ENCODE measurements at regions not wholly inside any gene's neighbourhood (a gene's known extent, or its start where the extent isn't known, plus 50 kb on each side); places are given as distances from the start of the nearest gene placed in this dataset.
"Not testable (repeated sequence)": the region's sequence is repeated elsewhere in the genome, so short reads cannot be mapped to it uniquely, and the experiment has no call there.

GRCh38 chr14:28949503-28949902, 182.9 kb downstream of the FOXG1 start:
- DNase-seq = no peak

- no peak for DNase-seq
These were observed 185.6 kb downstream of the FOXG1 start for GRCh38 chr14:28952161-28952560.

- DNase-seq = no peak
These were observed 186.1 kb downstream of the FOXG1 start for GRCh38 chr14:28952666-28953065.

GRCh38 chr14:28953973-28954372, 187.4 kb downstream of the FOXG1 start:
- no peak for DNase-seq

GRCh38 chr14:28966416-28967233, 200.0 kb downstream of the FOXG1 start:
- DNase-seq = no peak

GRCh38 chr14:28975084-28975483, 208.5 kb downstream of the FOXG1 start:
- no peak for DNase-seq

- DNase-seq = no peak
These were observed 215.6 kb downstream of the FOXG1 start for GRCh38 chr14:28982228-28982627.

- DNase-seq = no peak
These were observed 216.7 kb downstream of the FOXG1 start for GRCh38 chr14:28983279-28983678.

GRCh38 chr14:28987516-28987915, 220.9 kb downstream of the FOXG1 start:
- no peak for DNase-seq

- not testable (repeated sequence) for DNase-seq
These were observed 230.6 kb downstream of the FOXG1 start for GRCh38 chr14:28997196-28997595.

- DNase-seq = no peak
These were observed 233.1 kb downstream of the FOXG1 start for GRCh38 chr14:28999656-29000055.

GRCh38 chr14:29005647-29006046, 239.1 kb downstream of the FOXG1 start:
- DNase-seq = no peak

- DNase-seq = no peak
These were observed 241.4 kb downstream of the FOXG1 start for GRCh38 chr14:29007990-29008389.

GRCh38 chr14:29016050-29016900, 249.7 kb downstream of the FOXG1 start:
- peak; percentile 7 for DNase-seq

GRCh38 chr14:29023505-29023904, 256.9 kb downstream of the FOXG1 start:
- DNase-seq = not testable (repeated sequence)

GRCh38 chr14:29027441-29027840, 260.9 kb downstream of the FOXG1 start:
- not testable (repeated sequence) for DNase-seq

- not testable (repeated sequence) for DNase-seq
These were observed 261.5 kb downstream of the FOXG1 start for GRCh38 chr14:29027941-29028705.

GRCh38 chr14:29028973-29029582, 262.5 kb downstream of the FOXG1 start:
- no peak for DNase-seq

- no peak for DNase-seq
These were observed 263.5 kb downstream of the FOXG1 start for GRCh38 chr14:29030121-29030520.

GRCh38 chr14:29030970-29031369, 264.4 kb downstream of the FOXG1 start:
- no peak for DNase-seq

- DNase-seq = no peak
These were observed 268.5 kb downstream of the FOXG1 start for GRCh38 chr14:29035134-29035533.

GRCh38 chr14:29037411-29037810, 270.8 kb downstream of the FOXG1 start:
- DNase-seq = no peak

GRCh38 chr14:29039171-29039570, 272.6 kb downstream of the FOXG1 start:
- DNase-seq = no peak

Data from kidney glomerular epithelial cell (primary cell).